ENCODE measurements at regions not wholly inside any gene's neighbourhood (a gene's known extent, or its start where the extent isn't known, plus 50 kb on each side); places are given as distances from the start of the nearest gene placed in this dataset.

- 91% methylated on average over 5 of the region's 6 CpGs for WGBS (ENCODE audit: insufficient coverage)
- no peaks in the 10 kb centered on the region for H3K79me2 ChIP-seq (ENCODE audit: insufficient read depth, low read length)
- H2AFZ ChIP-seq (ENCODE audit: insufficient read depth, low read depth, low read length, poor library complexity, severe bottlenecking): no peak overlapping the region
- no peaks in the 10 kb centered on the region for H4K20me1 ChIP-seq (ENCODE audit: insufficient read depth, low read length)
- no peak overlapping the region for H3K27ac Mint-ChIP-seq
- H3K9me3 Mint-ChIP-seq: no peaks in the 10 kb centered on the region
- peaks cover 9% of the 10 kb centered on the region for H3K4me1 Mint-ChIP-seq
- H3K9me3 ChIP-seq (replicated peaks in 1 of 2; ENCODE audit: control insufficient read depth in 1 of 2, insufficient read depth in 1 of 2, low read length in 2 of 2): no peaks in the 10 kb centered on the region
- no peak overlapping the region for H3K9ac ChIP-seq (ENCODE audit: insufficient read depth, low read length, poor library complexity, severe bottlenecking)
- H3K36me3 Mint-ChIP-seq: no peaks in the 10 kb centered on the region
- no peak overlapping the region for H3K4me2 ChIP-seq (replicated peaks; ENCODE audit: extremely low read depth, low read length, poor library complexity, severe bottlenecking)
- H3K36me3 ChIP-seq (replicated peaks in 1 of 2; ENCODE audit: control insufficient read depth in 1 of 2, insufficient read depth in 2 of 2, low read length in 2 of 2): no peaks in the 10 kb centered on the region
- H3K4me1 ChIP-seq (ENCODE audit: control insufficient read depth in 1 of 2, insufficient read depth in 2 of 2, low read length in 2 of 2): no peaks in the 10 kb centered on the region
- no peak overlapping the region for H3K27ac ChIP-seq (ENCODE audit: low read depth in 1 of 2, low read length in 2 of 2)
- no peak overlapping the region for H3K4me3 ChIP-seq (replicated peaks in 1 of 3; ENCODE audit: low read depth in 2 of 3, low read length in 3 of 3)
- intact Hi-C loops (cut with micrococcal nuclease): no loop called here
- H3K27me3 Mint-ChIP-seq (ENCODE audit: low read depth in 3 of 3): peaks cover 2 to 6% (median 4%) of the 10 kb centered on the region in 3 donors
- TF ChIP-seq CTCF (IDR thresholded peaks at IDR 0.05): no peak
- no peak overlapping the region for H3K4me3 Mint-ChIP-seq
- no peak for DNase-seq
- H3K27me3 ChIP-seq (ENCODE audit: control insufficient read depth in 2 of 2, insufficient read depth in 2 of 2, low read length in 2 of 2): no peaks in the 10 kb centered on the region
Measured at GRCh38 chr10:47057471-47057870, 146.2 kb downstream of the PTPN20 start.

GRCh38 chr10:47058032-47058702 is 146.9 kb downstream of the PTPN20 start:
- no peak overlapping the region for H3K27ac Mint-ChIP-seq
- intact Hi-C loops (cut with micrococcal nuclease): no loop called here
- Histone ChIP-seq H3K36me3 (replicated peaks in 1 of 2; ENCODE audit: control insufficient read depth in 1 of 2, insufficient read depth in 2 of 2, low read length in 2 of 2) (no peaks in the 10 kb centered on the region), H3K27me3 (ENCODE audit: control insufficient read depth in 2 of 2, insufficient read depth in 2 of 2, low read length in 2 of 2) (no peaks in the 10 kb centered on the region), H3K4me2 (replicated peaks; ENCODE audit: extremely low read depth, low read length, poor library complexity, severe bottlenecking) (no peak overlapping the region), H4K20me1 (ENCODE audit: insufficient read depth, low read length) (no peaks in the 10 kb centered on the region), H3K9ac (ENCODE audit: insufficient read depth, low read length, poor library complexity, severe bottlenecking) (no peak overlapping the region), H3K4me3 (replicated peaks in 1 of 3; ENCODE audit: low read depth in 2 of 3, low read length in 3 of 3) (no peak overlapping the region), H3K9me3 (replicated peaks in 1 of 2; ENCODE audit: control insufficient read depth in 1 of 2, insufficient read depth in 1 of 2, low read length in 2 of 2) (no peaks in the 10 kb centered on the region), H2AFZ (ENCODE audit: insufficient read depth, low read depth, low read length, poor library complexity, severe bottlenecking) (no peak overlapping the region), H3K27ac (ENCODE audit: low read depth in 1 of 2, low read length in 2 of 2) (no peak overlapping the region), H3K79me2 (ENCODE audit: insufficient read depth, low read length) (no peaks in the 10 kb centered on the region), H3K4me1 (ENCODE audit: control insufficient read depth in 1 of 2, insufficient read depth in 2 of 2, low read length in 2 of 2) (no peaks in the 10 kb centered on the region)
- 88% methylated on average over 5 of the region's 9 CpGs for WGBS (ENCODE audit: insufficient coverage)
- peaks cover 9% of the 10 kb centered on the region for H3K4me1 Mint-ChIP-seq
- H3K27me3 Mint-ChIP-seq (ENCODE audit: low read depth in 3 of 3): peaks cover 4 to 6% (median 5%) of the 10 kb centered on the region in 3 donors
- no peaks in the 10 kb centered on the region for H3K36me3 Mint-ChIP-seq
- H3K9me3 Mint-ChIP-seq: no peaks in the 10 kb centered on the region
- H3K4me3 Mint-ChIP-seq: no peak overlapping the region
- TF ChIP-seq CTCF (IDR thresholded peaks at IDR 0.05): no peak
- no peak for DNase-seq
